ENCODE measurements at regions not wholly inside any gene's neighbourhood (a gene's known extent, or its start where the extent isn't known, plus 50 kb on each side); places are given as distances from the start of the nearest gene placed in this dataset.

GRCh38 chr20:11716239-11716944, 201.3 kb upstream of the BTBD3 start:
- no peaks in the 10 kb centered on the region for H4K20me1 ChIP-seq (ENCODE audit: insufficient read depth)
- no peak overlapping the region for H2AFZ ChIP-seq (ENCODE audit: low read depth)
- H3K9ac ChIP-seq = no peak overlapping the region
- no peaks in the 10 kb centered on the region for H3K9me2 ChIP-seq
- no peak overlapping the region for H3K27ac ChIP-seq (ENCODE audit: low read depth in 2 of 2, low read length in 1 of 2)
- H3K4me1 ChIP-seq (ENCODE audit: control insufficient read depth in 1 of 2, insufficient read depth in 2 of 2, low read depth in 1 of 2, low read length in 1 of 2) = no peaks in the 10 kb centered on the region
- no peak overlapping the region for H3K4me2 ChIP-seq
- H3K36me3 ChIP-seq (replicated peaks in 1 of 2; ENCODE audit: control insufficient read depth in 1 of 2, insufficient read depth in 2 of 2, low read length in 1 of 2) = no peaks in the 10 kb centered on the region
- H3K9me3 ChIP-seq = no peaks in the 10 kb centered on the region
- CTCF ChIA-PET = interaction anchor here (0.9 to 1.7 kb wide), 4 partner anchors 11 to 130 kb away, joined by 3 to 4 read pairs (median 4); no protein-coding TSS in a partner anchor
- no peaks in the 10 kb centered on the region for H3F3A ChIP-seq (replicated peaks; ENCODE audit: insufficient read depth)
- POLR2A ChIA-PET = no interaction called here
- H3K79me2 ChIP-seq (ENCODE audit: insufficient read depth) = no peaks in the 10 kb centered on the region
- H3K27me3 ChIP-seq (ENCODE audit: insufficient read depth) = no peaks in the 10 kb centered on the region
- TF ChIP-seq SIN3A (IDR thresholded peaks at IDR 0.05; ENCODE audit: borderline replicate concordance, low read depth, low read length) = no peak
- peak; percentile 52 for TF ChIP-seq CTCF (IDR thresholded peaks at IDR 0.05)
- DNase-seq = peak; percentile 22
- no peak overlapping the region for H3K4me3 ChIP-seq (ENCODE audit: low read depth in 2 of 2, low read length in 1 of 2)
- 9% methylated on average over 4 of the region's 4 CpGs for WGBS (ENCODE audit: low lambda C conversion rate)

GRCh38 chr20:11716945-11717248, 200.8 kb upstream of the BTBD3 start:
- Histone ChIP-seq H3K27ac (ENCODE audit: low read depth in 2 of 2, low read length in 1 of 2) (no peak overlapping the region), H3K4me3 (ENCODE audit: low read depth in 2 of 2, low read length in 1 of 2) (no peak overlapping the region), H2AFZ (ENCODE audit: low read depth) (no peak overlapping the region)

More at GRCh38 chr20:11716945-11717248, 200.8 kb upstream of the BTBD3 start:
- H3K36me3 ChIP-seq (replicated peaks in 1 of 2; ENCODE audit: control insufficient read depth in 1 of 2, insufficient read depth in 2 of 2, low read length in 1 of 2) = no peaks in the 10 kb centered on the region
- no peak for TF ChIP-seq GATA2 (CRISPR knock-in tag; IDR thresholded peaks at IDR 0.05)
- TF ChIP-seq FOXJ3 (CRISPR knock-in tag; IDR thresholded peaks at IDR 0.05) = no peak
- TF ChIP-seq CTCF (IDR thresholded peaks at IDR 0.05) = no peak
- no peak for TF ChIP-seq EP300 (IDR thresholded peaks at IDR 0.05; ENCODE audit: borderline replicate concordance in 1 of 2, low read depth in 1 of 2, low read length in 1 of 2)
- no peak for TF ChIP-seq JUND (IDR thresholded peaks at IDR 0.05)
- TF ChIP-seq NFIC (IDR thresholded peaks at IDR 0.05; ENCODE audit: borderline replicate concordance) = no peak
- TF ChIP-seq PBX3 (IDR thresholded peaks at IDR 0.05) = no peak
- TF ChIP-seq MEF2A (IDR thresholded peaks at IDR 0.05; ENCODE audit: borderline replicate concordance, low read depth) = no peak
- TF ChIP-seq TCF12 (IDR thresholded peaks at IDR 0.05) = no peak
- no peaks in the 10 kb centered on the region for H4K20me1 ChIP-seq (ENCODE audit: insufficient read depth)
- H3K9ac ChIP-seq = no peak overlapping the region
- no peaks in the 10 kb centered on the region for H3K79me2 ChIP-seq (ENCODE audit: insufficient read depth)
- WGBS (ENCODE audit: low lambda C conversion rate) = 0% methylated on average over 1 of the region's 1 CpG
- H3K9me2 ChIP-seq = no peaks in the 10 kb centered on the region
- CTCF ChIA-PET = interaction anchor here (0.9 to 1.7 kb wide), 4 partner anchors 11 to 131 kb away, joined by 3 to 4 read pairs (median 4); no protein-coding TSS in a partner anchor
- POLR2A ChIA-PET = no interaction called here
- DNase-seq = no peak
- no peaks in the 10 kb centered on the region for H3F3A ChIP-seq (replicated peaks; ENCODE audit: insufficient read depth)
- no peaks in the 10 kb centered on the region for H3K4me1 ChIP-seq (ENCODE audit: control insufficient read depth in 1 of 2, insufficient read depth in 2 of 2, low read depth in 1 of 2, low read length in 1 of 2)
- H3K9me3 ChIP-seq = no peaks in the 10 kb centered on the region
- no peaks in the 10 kb centered on the region for H3K27me3 ChIP-seq (ENCODE audit: insufficient read depth)
- no peak overlapping the region for H3K4me2 ChIP-seq
